Epithelial cell of proximal tubule (primary cell): ENCODE measurements at regions not wholly inside any gene's neighbourhood (a gene's known extent, or its start where the extent isn't known, plus 50 kb on each side); places are given as distances from the start of the nearest gene placed in this dataset.
"Not testable (repeated sequence)": the region's sequence is repeated elsewhere in the genome, so short reads cannot be mapped to it uniquely, and the experiment has no call there.

Experiments
- DNase-seq: peaks from one replicate; pipeline ENCODE4 v3.0.0-alpha.2; 2011; ENCODE audit warnings: low read depth
- H3K4me3 ChIP-seq: 2 replicates; pipeline ENCODE4 v1.5.1; 2011; ENCODE audit warnings: low read depth, mild to moderate bottlenecking, low read length
- CTCF ChIP-seq: conservative IDR thresholded peaks from 2 replicates; pipeline ENCODE4 v1.5.1; 2012; ENCODE audit warnings: low read depth, mild to moderate bottlenecking, low read length

GRCh38 chr1:217136895-217137205 is 413.6 kb upstream of the ESRRG start:
- TF ChIP-seq CTCF = no peak
- no peak overlapping the region for H3K4me3 ChIP-seq
- DNase-seq = no peak

- DNase-seq = no peak
- no peak for TF ChIP-seq CTCF
- H3K4me3 ChIP-seq = peak overlapping the region; percentile 65
These were observed 413.0 kb upstream of the ESRRG start for GRCh38 chr1:217135987-217136894.

GRCh38 chr1:217135569-217135915 is 412.3 kb upstream of the ESRRG start:
- H3K4me3 ChIP-seq = peak overlapping the region; percentile 65
- DNase-seq = no peak
- no peak for TF ChIP-seq CTCF

GRCh38 chr1:217134857-217135568 is 411.8 kb upstream of the ESRRG start:
- DNase-seq = no peak
- no peak for TF ChIP-seq CTCF
- H3K4me3 ChIP-seq = peak overlapping the region; percentile 65

- DNase-seq = no peak
- peak overlapping the region; percentile 65 for H3K4me3 ChIP-seq
- TF ChIP-seq CTCF = no peak
These were observed 411.0 kb upstream of the ESRRG start for GRCh38 chr1:217133958-217134856.

- no peak overlapping the region for H3K4me3 ChIP-seq
- no peak for TF ChIP-seq CTCF
- DNase-seq = no peak
These were observed 409.9 kb upstream of the ESRRG start for GRCh38 chr1:217133092-217133491.

GRCh38 chr1:217123340-217123739 is 400.1 kb upstream of the ESRRG start:
- not testable (repeated sequence) for H3K4me3 ChIP-seq, DNase-seq
